ENCODE measurements at regions not wholly inside any gene's neighbourhood (a gene's known extent, or its start where the extent isn't known, plus 50 kb on each side); places are given as distances from the start of the nearest gene placed in this dataset.

- H3K36me3 ChIP-seq (ENCODE audit: insufficient read depth, low read length), result no peaks in the 10 kb centered on the region
- TF ChIP-seq CTCF (IDR thresholded peaks at IDR 0.05; ENCODE audit: borderline replicate concordance, extremely low read depth, low read length, poor library complexity, severe bottlenecking), result no peak
- no peak for TF ChIP-seq EZH2 (IDR thresholded peaks at IDR 0.05; ENCODE audit: borderline replicate concordance, low read depth, low read length, severe bottlenecking)
- H3K4me1 ChIP-seq (ENCODE audit: insufficient read depth, low read length), result no peaks in the 10 kb centered on the region; the same call in 1 of the 2 replicates
- no peak overlapping the region for H3K27ac ChIP-seq (ENCODE audit: low read length)
- no peak overlapping the region for H3K4me2 ChIP-seq (ENCODE audit: insufficient read depth, low read length)
- H2AFZ ChIP-seq (ENCODE audit: low read depth, low read length), result no peak overlapping the region
- H3K79me2 ChIP-seq (ENCODE audit: insufficient read depth, low read length), result no peaks in the 10 kb centered on the region
- H3K27me3 ChIP-seq (ENCODE audit: insufficient read depth, low read length, poor library complexity), result peaks cover 3% of the 10 kb centered on the region
- no peak for DNase-seq
- ATAC-seq (ENCODE audit: insufficient read depth, low read depth), result no peak
- H3K9ac ChIP-seq (ENCODE audit: low read depth, low read length), result no peak overlapping the region
- no peaks in the 10 kb centered on the region for H4K20me1 ChIP-seq (ENCODE audit: insufficient read depth, low read length)
- H3K4me3 ChIP-seq (ENCODE audit: low read depth in 1 of 2, low read length in 2 of 2), result no peak overlapping the region
- H3K9me3 ChIP-seq (ENCODE audit: insufficient read depth, low read length, severe bottlenecking), result no peaks in the 10 kb centered on the region
Observed at GRCh38 chr9:96158147-96158546, 143.8 kb downstream of the HSD17B3 start.

- Histone ChIP-seq H3K4me3 (ENCODE audit: low read depth in 1 of 2, low read length in 2 of 2) (no peak overlapping the region), H3K27ac (ENCODE audit: low read length) (no peak overlapping the region), H3K27me3 (ENCODE audit: insufficient read depth, low read length, poor library complexity) (peaks cover 3% of the 10 kb centered on the region), H2AFZ (ENCODE audit: low read depth, low read length) (no peak overlapping the region), H4K20me1 (ENCODE audit: insufficient read depth, low read length) (no peaks in the 10 kb centered on the region), H3K79me2 (ENCODE audit: insufficient read depth, low read length) (no peaks in the 10 kb centered on the region), H3K4me1 (ENCODE audit: insufficient read depth, low read length) (no peaks in the 10 kb centered on the region; the same call in 1 of the 2 replicates), H3K9me3 (ENCODE audit: insufficient read depth, low read length, severe bottlenecking) (no peaks in the 10 kb centered on the region), H3K36me3 (ENCODE audit: insufficient read depth, low read length) (no peaks in the 10 kb centered on the region), H3K4me2 (ENCODE audit: insufficient read depth, low read length) (no peak overlapping the region), H3K9ac (ENCODE audit: low read depth, low read length) (no peak overlapping the region)
- DNase-seq (no peak), ATAC-seq (ENCODE audit: insufficient read depth, low read depth) (no peak)
- no peak for TF ChIP-seq EZH2 (IDR thresholded peaks at IDR 0.05; ENCODE audit: borderline replicate concordance, low read depth, low read length, severe bottlenecking)
- TF ChIP-seq CTCF (IDR thresholded peaks at IDR 0.05; ENCODE audit: borderline replicate concordance, extremely low read depth, low read length, poor library complexity, severe bottlenecking), result no peak
Observed at GRCh38 chr9:96157675-96158074, 144.3 kb downstream of the HSD17B3 start.

DNA sequence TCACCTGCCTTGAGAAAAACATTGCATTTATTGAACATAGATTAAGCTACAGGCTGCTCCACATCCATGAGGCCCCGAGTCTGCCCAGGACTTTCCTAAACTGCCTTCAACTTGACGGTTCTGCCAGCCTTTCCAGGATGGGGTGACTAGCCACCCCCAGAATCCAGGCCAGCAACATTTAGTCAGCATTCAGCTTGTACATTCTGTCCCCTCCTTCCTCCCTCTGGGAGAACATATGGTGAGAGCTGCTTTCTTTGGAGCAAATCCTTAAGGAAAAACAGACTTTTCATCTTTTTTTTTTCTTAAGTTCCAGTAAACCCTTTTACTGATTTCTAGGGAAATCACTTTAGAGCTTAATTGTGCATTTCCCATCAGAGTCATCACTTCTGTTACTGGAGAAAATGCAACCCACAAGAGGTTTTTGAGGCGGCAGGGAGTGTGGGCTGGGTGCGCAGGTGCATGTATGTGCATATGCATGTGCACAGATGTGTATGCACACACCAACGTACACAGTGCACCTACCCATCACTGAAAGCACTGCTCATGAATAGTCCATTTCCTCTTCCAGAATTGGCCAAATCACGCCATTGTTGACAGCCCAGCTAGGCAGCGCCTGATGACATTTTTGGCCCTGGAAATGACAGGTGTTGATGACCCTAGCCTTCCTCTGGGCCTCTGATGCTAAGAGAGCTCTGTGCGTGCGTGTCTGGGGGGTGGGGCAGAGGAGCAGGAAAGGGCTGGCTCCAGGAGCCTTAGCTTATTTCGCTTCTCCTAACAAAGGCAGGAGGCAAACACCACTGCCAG lies 145.6 kb downstream of the HSD17B3 start:
- TF ChIP-seq EZH2 (IDR thresholded peaks at IDR 0.05; ENCODE audit: borderline replicate concordance, low read depth, low read length, severe bottlenecking), result no peak
- no peak for TF ChIP-seq CTCF (IDR thresholded peaks at IDR 0.05; ENCODE audit: borderline replicate concordance, extremely low read depth, low read length, poor library complexity, severe bottlenecking)
- H3K4me1 ChIP-seq (ENCODE audit: insufficient read depth, low read length), result peaks cover 2% of the 10 kb centered on the region; the same call in 1 of the 2 replicates
- no peaks in the 10 kb centered on the region for H3K36me3 ChIP-seq (ENCODE audit: insufficient read depth, low read length)
- H3K4me2 ChIP-seq (ENCODE audit: insufficient read depth, low read length), result no peak overlapping the region
- H3K9me3 ChIP-seq (ENCODE audit: insufficient read depth, low read length, severe bottlenecking), result no peaks in the 10 kb centered on the region
- H3K9ac ChIP-seq (ENCODE audit: low read depth, low read length), result no peak overlapping the region
- no peaks in the 10 kb centered on the region for H3K79me2 ChIP-seq (ENCODE audit: insufficient read depth, low read length)
- H3K27ac ChIP-seq (ENCODE audit: low read length), result no peak overlapping the region
- DNase-seq (no peak), ATAC-seq (ENCODE audit: insufficient read depth, low read depth) (no peak)
- H4K20me1 ChIP-seq (ENCODE audit: insufficient read depth, low read length), result no peaks in the 10 kb centered on the region
- peaks cover under 1% of the 10 kb centered on the region for H3K27me3 ChIP-seq (ENCODE audit: insufficient read depth, low read length, poor library complexity)
- H3K4me3 ChIP-seq (ENCODE audit: low read depth in 1 of 2, low read length in 2 of 2), result no peak overlapping the region
- no peak overlapping the region for H2AFZ ChIP-seq (ENCODE audit: low read depth, low read length)

Measured in DND-41 (cell line).